ENCODE measurements at regions not wholly inside any gene's neighbourhood (a gene's known extent, or its start where the extent isn't known, plus 50 kb on each side); places are given as distances from the start of the nearest gene placed in this dataset.
"Not testable (repeated sequence)": the region's sequence is repeated elsewhere in the genome, so short reads cannot be mapped to it uniquely, and the experiment has no call there.

GRCh38 chr18:37902344-37902743 lies 336.7 kb upstream of the CELF4 start:
- no peak for DNase-seq

GRCh38 chr18:37900326-37900725 lies 334.7 kb upstream of the CELF4 start:
- DNase-seq: no peak

GRCh38 chr18:37889963-37890362 lies 324.4 kb upstream of the CELF4 start:
- no peak for DNase-seq

- no peak for DNase-seq
Observed at GRCh38 chr18:37874721-37875120, 309.1 kb upstream of the CELF4 start.

- no peak for DNase-seq
Observed at GRCh38 chr18:37873416-37873815, 307.8 kb upstream of the CELF4 start.

GRCh38 chr18:37872562-37872961 lies 307.0 kb upstream of the CELF4 start:
- DNase-seq: no peak

- no peak for DNase-seq
Observed at GRCh38 chr18:37871561-37871960, 306.0 kb upstream of the CELF4 start.

- no peak for DNase-seq
Observed at GRCh38 chr18:37869051-37869450, 303.5 kb upstream of the CELF4 start.

GRCh38 chr18:37864122-37864521 lies 298.5 kb upstream of the CELF4 start:
- DNase-seq: no peak

GRCh38 chr18:37861981-37862380 lies 296.4 kb upstream of the CELF4 start:
- DNase-seq: no peak

- no peak for DNase-seq
Observed at GRCh38 chr18:37854396-37854795, 288.8 kb upstream of the CELF4 start.

- DNase-seq: no peak
Observed at GRCh38 chr18:37853706-37854105, 288.1 kb upstream of the CELF4 start.

GRCh38 chr18:37852464-37852863 lies 286.9 kb upstream of the CELF4 start:
- no peak for DNase-seq

- DNase-seq: no peak
Observed at GRCh38 chr18:37847544-37847943, 281.9 kb upstream of the CELF4 start.

GRCh38 chr18:37846996-37847395 lies 281.4 kb upstream of the CELF4 start:
- no peak for DNase-seq

- no peak for DNase-seq
Observed at GRCh38 chr18:37845498-37845897, 279.9 kb upstream of the CELF4 start.

- no peak for DNase-seq
Observed at GRCh38 chr18:37844209-37844970, 278.8 kb upstream of the CELF4 start.

- no peak for DNase-seq
Observed at GRCh38 chr18:37838083-37838482, 272.5 kb upstream of the CELF4 start.

GRCh38 chr18:37836071-37836970 lies 270.7 kb upstream of the CELF4 start:
- no peak for DNase-seq

- DNase-seq: not testable (repeated sequence)
Observed at GRCh38 chr18:37832010-37832695, 266.6 kb upstream of the CELF4 start.

- DNase-seq: no peak
Observed at GRCh38 chr18:37812961-37813360, 247.4 kb upstream of the CELF4 start.

- DNase-seq: no peak
Observed at GRCh38 chr18:37805773-37806404, 240.3 kb upstream of the CELF4 start.

GRCh38 chr18:37796823-37797349 lies 231.3 kb upstream of the CELF4 start:
- DNase-seq: no peak
